ENCODE measurements at regions not wholly inside any gene's neighbourhood (a gene's known extent, or its start where the extent isn't known, plus 50 kb on each side); places are given as distances from the start of the nearest gene placed in this dataset.

- DNase-seq = no peak
- intact Hi-C loops (cut with DNase I) = no loop called here
These were observed 144.2 kb upstream of the ANKRD28 start for GRCh38 chr3:15941958-15942357.

- DNase-seq = no peak
- intact Hi-C loops (cut with DNase I) = no loop called here
These were observed 144.7 kb upstream of the ANKRD28 start for GRCh38 chr3:15942462-15942861.

- DNase-seq = no peak
- intact Hi-C loops (cut with DNase I) = no loop called here
These were observed 145.2 kb upstream of the ANKRD28 start for GRCh38 chr3:15942936-15943335.

- no peak for DNase-seq
- intact Hi-C loops (cut with DNase I) = no loop called here
These were observed 150.6 kb upstream of the ANKRD28 start for GRCh38 chr3:15948388-15948787.

- intact Hi-C loops (cut with DNase I) = no loop called here
- no peak for DNase-seq
These were observed 154.9 kb upstream of the ANKRD28 start for GRCh38 chr3:15952543-15953175.

GRCh38 chr3:15953841-15954240, 156.1 kb upstream of the ANKRD28 start:
- intact Hi-C loops (cut with DNase I) = no loop called here
- no peak for DNase-seq

- intact Hi-C loops (cut with DNase I) = no loop called here
- peak in 3 of 10 donors; percentile 27 to 91 (median 36) for DNase-seq
These were observed 158.2 kb upstream of the ANKRD28 start for GRCh38 chr3:15955968-15956367.

- DNase-seq = no peak
- intact Hi-C loops (cut with DNase I) = no loop called here
These were observed 161.1 kb upstream of the ANKRD28 start for GRCh38 chr3:15958692-15959433.

- DNase-seq = no peak
- intact Hi-C loops (cut with DNase I) = no loop called here
These were observed 161.6 kb upstream of the ANKRD28 start for GRCh38 chr3:15959434-15959811.

GRCh38 chr3:15964605-15965442, 167.0 kb upstream of the ANKRD28 start:
- intact Hi-C loops (cut with DNase I) = no loop called here
- no peak for DNase-seq

- intact Hi-C loops (cut with DNase I) = no loop called here
- DNase-seq = no peak
These were observed 169.8 kb upstream of the ANKRD28 start for GRCh38 chr3:15967577-15967976.

- DNase-seq = no peak
- intact Hi-C loops (cut with DNase I) = no loop called here
These were observed 172.3 kb upstream of the ANKRD28 start for GRCh38 chr3:15969874-15970640.

GRCh38 chr3:15973414-15973813, 175.6 kb upstream of the ANKRD28 start:
- no peak for DNase-seq
- intact Hi-C loops (cut with DNase I) = no loop called here

- no peak for DNase-seq
- intact Hi-C loops (cut with DNase I) = no loop called here
These were observed 176.2 kb upstream of the ANKRD28 start for GRCh38 chr3:15973940-15974339.

- no peak for DNase-seq
- intact Hi-C loops (cut with DNase I) = no loop called here
These were observed 176.9 kb upstream of the ANKRD28 start for GRCh38 chr3:15974647-15975046.

- intact Hi-C loops (cut with DNase I) = no loop called here
- DNase-seq = no peak
These were observed 178.7 kb upstream of the ANKRD28 start for GRCh38 chr3:15976524-15976923.

- intact Hi-C loops (cut with DNase I) = no loop called here
- DNase-seq = no peak
These were observed 179.3 kb upstream of the ANKRD28 start for GRCh38 chr3:15977090-15977489.

GRCh38 chr3:15977598-15978232, 179.9 kb upstream of the ANKRD28 start:
- DNase-seq = no peak
- intact Hi-C loops (cut with DNase I) = no loop called here

- no peak for DNase-seq
- intact Hi-C loops (cut with DNase I) = no loop called here
These were observed 181.0 kb upstream of the ANKRD28 start for GRCh38 chr3:15978801-15979200.

- DNase-seq = no peak
- intact Hi-C loops (cut with DNase I) = no loop called here
These were observed 181.7 kb upstream of the ANKRD28 start for GRCh38 chr3:15979495-15979894.

Measured in posterior cingulate gyrus (tissue), 11 donors.